HG03280 (cell line): ENCODE measurements at regions not wholly inside any gene's neighbourhood (a gene's known extent, or its start where the extent isn't known, plus 50 kb on each side); places are given as distances from the start of the nearest gene placed in this dataset.
A peak's percentile ranks its signal among the peaks of the same experiment; 100 is the strongest.
"Not testable (repeated sequence)": the region's sequence is repeated elsewhere in the genome, so short reads cannot be mapped to it uniquely, and the experiment has no call there.

Source experiments
- ATAC-seq: cut with Tn5 transposase; IDR thresholded peaks from one replicate; pipeline ENCODE4 v1.9.1; 2021; ENCODE audit warnings: mild to moderate bottlenecking, moderate library complexity; ENCODE audit not compliant: unreplicated experiment

- no peak for ATAC-seq
These were observed 752.7 kb downstream of the KCNA4 start for GRCh38 chr11:29263971-29264682.

DNA sequence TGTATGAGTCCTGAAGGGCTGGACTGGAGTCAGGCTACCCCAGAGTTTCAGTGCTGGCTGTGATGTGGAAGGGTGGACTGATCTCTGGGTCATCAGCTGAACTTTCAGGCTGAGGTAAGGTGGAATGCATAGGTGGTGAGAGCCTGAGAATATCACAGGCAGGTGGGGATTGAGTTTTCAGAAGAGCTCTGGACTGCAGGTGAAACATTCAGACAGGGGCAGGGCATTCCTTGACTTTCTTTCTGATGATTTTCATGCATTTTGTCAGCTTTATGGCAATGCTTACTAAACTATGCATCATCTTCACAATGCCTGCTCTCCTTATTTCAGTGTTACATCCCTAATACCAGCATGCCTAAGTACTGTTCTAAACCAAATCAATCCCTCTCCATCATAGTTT is 755.0 kb downstream of the KCNA4 start:
- ATAC-seq: no peak

- no peak for ATAC-seq
These were observed 755.7 kb downstream of the KCNA4 start for GRCh38 chr11:29260939-29261705.

DNA sequence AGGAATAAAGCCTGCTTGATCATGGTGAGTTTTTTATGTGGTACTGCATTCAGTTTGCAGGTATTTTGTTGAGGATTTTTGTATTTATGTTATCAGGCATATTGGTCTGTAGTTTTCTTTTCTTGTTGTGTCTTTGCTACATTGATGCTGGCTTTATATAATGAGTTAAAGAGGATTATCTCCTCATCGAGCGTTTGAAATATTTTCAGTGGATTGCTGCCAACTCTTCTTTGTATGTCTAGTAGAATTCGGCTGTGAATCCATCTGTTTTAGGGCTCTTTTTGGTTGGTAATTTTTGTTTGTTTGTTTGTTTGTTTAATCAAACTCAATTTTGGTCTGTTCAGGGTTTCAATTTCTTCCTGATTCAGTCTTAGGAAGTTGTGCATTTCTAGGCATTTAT is 758.4 kb downstream of the KCNA4 start:
- no peak for ATAC-seq

GRCh38 chr11:29256580-29256979 is 760.2 kb downstream of the KCNA4 start:
- ATAC-seq: peak; percentile 54

GRCh38 chr11:29255401-29255800 is 761.4 kb downstream of the KCNA4 start:
- no peak for ATAC-seq

GRCh38 chr11:29251738-29252137 is 765.1 kb downstream of the KCNA4 start:
- ATAC-seq: peak; percentile 83

- no peak for ATAC-seq
These were observed 767.1 kb downstream of the KCNA4 start for GRCh38 chr11:29249713-29250112.

DNA sequence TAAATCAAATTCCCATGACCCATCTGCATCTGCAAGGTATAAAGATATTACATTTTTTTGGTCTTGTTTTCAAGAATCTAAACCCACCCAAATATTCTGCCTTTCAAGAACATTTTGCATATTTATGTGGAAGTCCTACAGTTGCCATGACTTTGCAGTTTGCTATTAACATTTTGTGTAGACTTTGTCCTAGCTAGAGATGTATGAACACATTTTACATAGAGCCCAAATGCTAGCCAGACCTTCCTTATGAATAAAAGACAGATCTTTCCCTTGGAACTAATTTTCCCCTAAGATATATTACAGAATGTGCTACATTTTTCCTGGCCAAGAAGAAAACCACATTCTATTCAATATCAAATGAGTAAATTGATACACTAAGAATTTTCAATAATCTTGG is 772.5 kb downstream of the KCNA4 start:
- ATAC-seq: no peak

GRCh38 chr11:29243616-29244015 is 773.2 kb downstream of the KCNA4 start:
- ATAC-seq: no peak

- ATAC-seq: no peak
These were observed 784.8 kb downstream of the KCNA4 start for GRCh38 chr11:29231991-29232390.

GRCh38 chr11:29231586-29231985 is 785.2 kb downstream of the KCNA4 start:
- no peak for ATAC-seq

GRCh38 chr11:29227811-29228210 is 789.0 kb downstream of the KCNA4 start:
- ATAC-seq: no peak

DNA sequence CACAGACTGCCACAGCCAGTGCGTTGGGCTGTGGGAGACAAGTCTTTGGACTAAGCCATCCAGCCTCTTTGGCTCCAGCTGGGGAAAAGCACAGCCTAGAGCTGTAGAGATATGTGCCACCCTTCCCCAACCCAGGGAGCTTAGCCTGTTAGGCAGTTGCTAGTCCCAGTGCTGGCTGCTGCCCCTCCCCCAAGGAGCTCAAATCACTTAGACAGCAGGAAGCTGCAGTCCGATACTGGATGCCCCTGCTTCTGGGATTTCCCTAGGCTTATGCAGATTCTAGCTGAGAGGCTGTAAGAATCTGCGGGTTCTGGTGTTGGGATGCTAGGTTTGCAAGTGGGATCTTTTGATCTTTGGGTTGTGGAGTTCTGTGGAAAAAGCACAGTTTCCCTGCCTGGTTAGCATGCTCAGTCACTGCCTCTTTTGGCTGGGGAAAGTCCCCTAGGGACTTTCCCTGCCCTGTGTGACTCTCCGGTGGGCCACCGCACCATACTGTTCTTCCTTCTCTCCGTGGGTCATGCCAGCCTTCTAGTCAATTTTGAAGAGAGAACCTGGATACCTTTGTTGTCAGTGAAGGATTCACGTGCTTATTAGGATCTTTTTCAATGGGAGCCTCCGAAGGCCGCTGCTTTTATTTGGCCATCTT is 792.0 kb downstream of the KCNA4 start:
- no peak for ATAC-seq

- ATAC-seq: not testable (repeated sequence)
These were observed 797.3 kb downstream of the KCNA4 start for GRCh38 chr11:29219531-29219930.

DNA sequence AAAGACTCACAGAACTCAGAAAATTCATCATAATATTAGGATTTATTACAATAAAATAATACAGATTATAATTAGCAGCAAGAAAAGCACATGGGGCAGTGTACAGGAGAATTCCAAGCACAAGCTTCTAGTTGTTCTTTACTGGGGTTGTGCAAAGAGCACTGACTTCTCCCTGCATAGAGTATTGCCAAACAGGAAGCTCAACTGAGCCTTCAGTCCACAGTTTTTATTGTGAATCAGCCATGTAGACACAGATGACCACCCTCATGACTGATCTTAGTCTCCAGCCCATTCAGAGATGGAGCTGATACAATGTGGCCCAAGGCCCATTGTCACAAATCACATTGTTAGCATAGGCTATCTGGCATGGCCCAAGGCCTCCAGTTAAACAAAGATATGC is 798.9 kb downstream of the KCNA4 start:
- ATAC-seq: no peak

- ATAC-seq: no peak
These were observed 802.0 kb downstream of the KCNA4 start for GRCh38 chr11:29214833-29215232.

- ATAC-seq: no peak
These were observed 805.6 kb downstream of the KCNA4 start for GRCh38 chr11:29211202-29211601.

GRCh38 chr11:29210426-29210825 is 806.4 kb downstream of the KCNA4 start:
- ATAC-seq: no peak

DNA sequence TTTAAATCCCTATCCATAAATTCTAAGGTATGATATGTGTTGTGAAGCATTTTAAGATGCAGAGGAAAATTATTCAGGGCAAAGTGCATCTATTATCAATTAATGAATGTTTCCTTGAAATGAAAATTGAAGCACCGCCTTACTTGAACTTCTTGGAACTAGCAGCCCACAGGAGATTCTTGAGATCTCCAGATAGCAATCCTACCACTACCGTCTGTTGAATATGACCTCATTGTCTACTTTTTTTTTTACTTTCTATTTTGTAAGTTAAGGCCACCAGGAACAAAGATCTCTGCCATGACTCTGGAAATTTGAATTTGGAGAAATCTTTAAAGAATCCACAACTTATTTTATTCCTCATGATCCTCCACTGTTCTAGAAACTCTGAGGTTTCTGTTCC is 808.7 kb downstream of the KCNA4 start:
- ATAC-seq: no peak

- no peak for ATAC-seq
These were observed 815.9 kb downstream of the KCNA4 start for GRCh38 chr11:29200791-29201562.
